ENCODE measurements at regions not wholly inside any gene's neighbourhood (a gene's known extent, or its start where the extent isn't known, plus 50 kb on each side); places are given as distances from the start of the nearest gene placed in this dataset.
"Not testable (repeated sequence)": the region's sequence is repeated elsewhere in the genome, so short reads cannot be mapped to it uniquely, and the experiment has no call there.

DNA sequence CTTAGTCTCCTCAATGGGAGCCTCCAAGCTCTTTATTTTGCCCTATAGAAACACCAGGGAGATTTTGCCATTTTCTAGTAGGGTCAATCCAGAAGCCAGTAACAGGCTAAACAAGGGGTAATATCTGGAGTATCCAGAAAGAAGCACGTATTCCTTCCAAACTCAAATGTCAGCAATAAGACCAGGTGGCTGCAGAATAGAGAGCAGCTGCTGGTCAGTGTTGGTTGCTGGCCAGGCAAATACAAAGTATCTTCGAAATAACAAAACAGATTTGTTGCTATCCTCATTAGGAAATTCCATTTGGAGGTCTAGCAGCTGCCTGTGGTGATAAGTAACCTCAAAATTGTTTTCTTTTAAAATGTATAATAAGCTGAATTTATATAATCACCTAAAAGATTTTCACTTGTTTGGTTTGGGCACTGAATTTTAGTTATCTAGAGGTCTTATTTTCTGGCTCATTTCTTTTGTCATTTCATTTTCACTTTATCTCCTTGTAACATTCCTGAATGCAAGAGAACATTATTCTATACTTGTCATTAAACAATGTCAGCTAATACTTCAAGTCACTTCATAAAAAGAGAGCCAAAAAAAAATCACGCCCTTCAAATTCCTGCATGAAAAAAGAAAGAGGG is 320.6 kb downstream of the DTHD1 start:
- Histone ChIP-seq H3K27me3 (no peaks in the 10 kb centered on the region), H3K4me1 (0 out of 2 replicates have a peak, but pooled peaks cover 7% of the 10 kb centered on the region), H3K4me3 (no peak overlapping the region), H3K36me3 (no peaks in the 10 kb centered on the region), H3K27ac (no peak overlapping the region), H3K9me3 (replicated peaks) (no peaks in the 10 kb centered on the region)
- peak in 1 of 2 experiments; percentile 12 for DNase-seq

DNA sequence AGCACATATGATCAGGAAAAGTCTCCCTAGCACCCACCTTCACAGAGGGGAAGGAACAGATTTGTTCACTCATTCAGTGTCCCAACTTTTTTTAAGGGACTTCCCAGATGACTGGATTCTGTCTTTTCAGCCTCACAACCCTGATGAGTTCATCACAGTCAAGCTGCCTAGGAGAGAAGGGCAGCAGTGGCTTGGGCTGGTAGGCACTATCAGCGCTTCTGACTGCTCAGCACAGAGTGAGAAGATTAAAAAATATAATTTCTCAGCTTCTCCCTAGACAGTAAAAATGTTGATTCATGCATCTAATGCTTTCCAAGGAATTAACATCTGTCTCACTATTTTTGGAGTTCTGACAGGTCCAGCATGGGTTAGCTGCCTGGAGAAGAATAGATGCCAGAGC is 328.2 kb downstream of the DTHD1 start:
- DNase-seq: no peak

DNA sequence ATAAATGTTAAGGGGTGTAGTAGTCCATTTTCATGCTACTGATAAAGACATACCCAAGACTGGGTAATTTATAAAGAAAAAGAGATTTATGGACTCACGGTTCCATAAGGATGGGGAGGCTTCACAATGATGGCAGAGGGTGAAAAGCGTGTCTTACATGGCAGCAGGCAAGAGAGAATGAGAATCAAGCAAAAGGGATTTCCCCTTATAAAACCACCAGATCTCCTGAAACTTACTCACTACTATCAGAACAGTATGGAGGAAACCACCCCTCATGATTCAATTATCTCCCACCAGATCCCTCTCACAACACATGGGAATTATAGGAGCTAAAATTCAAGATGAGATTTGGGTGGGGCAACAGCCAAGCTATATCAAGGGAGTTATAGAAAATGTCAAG is 329.2 kb downstream of the DTHD1 start:
- H3K4me1 ChIP-seq: no peaks in the 10 kb centered on the region
- no peaks in the 10 kb centered on the region for H3K36me3 ChIP-seq
- no peaks in the 10 kb centered on the region for H3K9me3 ChIP-seq (replicated peaks)
- no peaks in the 10 kb centered on the region for H3K27me3 ChIP-seq
- H3K27ac ChIP-seq: no peak overlapping the region
- H3K4me3 ChIP-seq: no peak overlapping the region
- no peak for DNase-seq

More for the DNA sequence above, 328.2 kb downstream of the DTHD1 start:
- H3K27me3 ChIP-seq: no peaks in the 10 kb centered on the region
- H3K27ac ChIP-seq: no peak overlapping the region
- no peaks in the 10 kb centered on the region for H3K9me3 ChIP-seq (replicated peaks)
- no peak overlapping the region for H3K4me3 ChIP-seq
- no peaks in the 10 kb centered on the region for H3K36me3 ChIP-seq
- no peaks in the 10 kb centered on the region for H3K4me1 ChIP-seq

DNA sequence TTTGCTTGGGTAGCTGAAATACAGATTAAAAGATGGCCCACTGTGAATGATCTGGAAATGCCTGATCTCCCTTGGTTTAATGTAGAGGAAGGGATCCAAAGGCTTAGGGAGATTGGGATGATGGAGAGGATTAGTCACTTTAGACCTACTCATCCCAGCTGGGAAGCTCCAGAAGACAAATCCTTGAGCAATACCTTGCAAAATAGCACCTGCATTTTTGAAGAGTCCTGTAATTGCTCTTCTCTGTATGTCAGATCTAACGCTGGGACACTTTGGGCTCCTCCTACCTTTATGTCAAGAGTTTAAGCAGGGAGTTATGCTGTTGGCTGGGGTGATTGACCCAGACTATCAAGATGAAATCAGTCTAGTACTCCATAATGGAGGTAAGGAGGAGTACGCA is 331.7 kb downstream of the DTHD1 start:
- not testable (repeated sequence) for DNase-seq; H3K4me1 ChIP-seq; H3K4me3 ChIP-seq; H3K27me3 ChIP-seq; H3K27ac ChIP-seq; H3K36me3 ChIP-seq; H3K9me3 ChIP-seq (replicated peaks)

DNA sequence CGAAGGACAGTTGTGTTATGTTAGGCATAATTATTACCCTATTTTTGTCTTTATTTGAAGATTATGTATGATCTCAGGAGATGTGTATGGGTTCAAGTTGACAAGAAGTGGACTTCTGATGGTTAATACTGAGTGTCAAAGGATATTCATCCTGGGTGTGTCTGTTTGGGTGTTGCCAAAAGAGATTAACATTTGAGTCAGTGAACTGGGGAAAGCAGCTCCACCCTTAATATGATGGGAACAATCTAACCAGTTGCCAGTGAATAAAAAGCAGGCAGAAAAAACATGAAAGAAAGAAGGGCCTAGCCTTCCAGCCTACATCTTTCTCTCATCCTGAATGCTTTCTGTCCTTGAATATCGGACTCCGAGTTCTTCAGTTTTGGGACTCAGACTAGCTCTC is 332.6 kb downstream of the DTHD1 start:
- no peak overlapping the region for H3K27ac ChIP-seq
- H3K4me3 ChIP-seq: no peak overlapping the region
- no peak for DNase-seq
- no peaks in the 10 kb centered on the region for H3K9me3 ChIP-seq (replicated peaks)
- H3K36me3 ChIP-seq: no peaks in the 10 kb centered on the region
- H3K27me3 ChIP-seq: no peaks in the 10 kb centered on the region
- no peaks in the 10 kb centered on the region for H3K4me1 ChIP-seq

DNA sequence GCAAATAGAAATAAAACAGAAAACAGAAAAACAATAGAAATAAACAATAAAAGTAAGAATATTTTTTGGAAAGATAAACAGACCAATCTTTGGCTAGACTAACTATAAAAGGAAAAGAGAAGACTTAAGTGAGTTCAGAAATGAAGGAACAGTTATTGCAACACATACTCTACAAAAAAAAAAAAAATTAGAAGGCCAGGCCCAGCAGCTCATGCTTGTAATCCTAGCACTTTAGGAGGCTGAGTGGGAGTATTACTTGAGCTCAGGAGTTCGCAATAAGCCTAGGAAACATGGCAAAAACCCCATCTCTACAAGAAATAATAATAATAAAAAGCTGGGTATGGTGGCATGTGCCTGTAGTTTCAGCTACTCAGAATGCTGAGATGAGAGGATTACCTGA is 336.7 kb downstream of the DTHD1 start:
- no peak overlapping the region for H3K4me3 ChIP-seq
- no peaks in the 10 kb centered on the region for H3K36me3 ChIP-seq
- no peaks in the 10 kb centered on the region for H3K27me3 ChIP-seq
- no peaks in the 10 kb centered on the region for H3K4me1 ChIP-seq
- no peak for DNase-seq
- H3K9me3 ChIP-seq (replicated peaks): no peaks in the 10 kb centered on the region
- no peak overlapping the region for H3K27ac ChIP-seq

DNA sequence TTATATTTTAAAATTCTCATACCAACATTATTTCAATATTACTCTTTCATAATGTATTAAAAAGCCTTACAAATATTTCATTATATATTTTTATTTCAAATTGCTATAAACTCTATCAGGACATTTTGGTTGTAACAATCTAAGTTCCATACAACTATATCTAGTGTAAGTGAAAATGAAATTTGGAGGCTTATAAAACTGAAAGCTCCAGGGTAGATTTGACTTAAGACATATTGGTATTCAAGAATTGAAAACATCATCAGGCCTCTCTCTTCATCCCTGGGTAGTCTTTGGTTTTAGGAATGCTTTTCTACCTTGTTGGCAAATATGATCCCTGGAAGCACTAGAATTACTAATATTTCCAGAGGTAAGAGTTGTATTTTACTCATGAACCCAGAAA is 342.6 kb downstream of the DTHD1 start:
- H3K9me3 ChIP-seq (replicated peaks): no peaks in the 10 kb centered on the region
- H3K4me3 ChIP-seq: no peak overlapping the region
- DNase-seq: no peak
- H3K4me1 ChIP-seq: no peaks in the 10 kb centered on the region
- no peak overlapping the region for H3K27ac ChIP-seq
- no peaks in the 10 kb centered on the region for H3K27me3 ChIP-seq
- H3K36me3 ChIP-seq: no peaks in the 10 kb centered on the region

DNA sequence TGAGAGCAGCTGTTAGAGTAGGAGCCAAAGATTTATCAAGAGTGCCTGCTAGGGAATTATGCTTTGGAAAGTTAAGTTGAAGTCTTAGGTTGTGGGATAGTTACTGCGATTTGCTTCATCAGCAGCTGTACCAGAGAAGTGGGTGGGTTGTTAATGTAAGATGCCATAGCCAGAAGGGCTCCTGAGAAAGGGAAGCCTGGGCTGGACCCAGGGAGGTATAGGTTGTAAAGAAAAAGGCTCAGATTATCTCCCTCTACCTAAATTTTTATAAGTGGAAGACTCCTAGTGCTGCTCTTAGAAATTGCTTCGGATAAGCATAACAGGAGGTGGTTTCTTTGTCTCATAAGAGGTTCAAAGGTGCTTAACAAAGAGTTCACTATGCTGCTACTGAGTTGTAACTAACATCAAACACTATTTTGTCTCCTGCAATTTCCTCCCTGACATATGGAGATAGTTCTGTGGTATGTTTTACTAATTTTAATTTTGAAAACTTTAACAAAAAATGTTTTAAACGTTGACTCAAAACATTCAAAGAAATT is 356.9 kb downstream of the DTHD1 start:
- no peaks in the 10 kb centered on the region for H3K27me3 ChIP-seq
- H3K4me3 ChIP-seq: no peak overlapping the region
- H3K36me3 ChIP-seq: no peaks in the 10 kb centered on the region
- no peaks in the 10 kb centered on the region for H3K4me1 ChIP-seq
- DNase-seq: peak in 1 of 2 experiments; percentile 5
- no peak overlapping the region for H3K27ac ChIP-seq
- no peaks in the 10 kb centered on the region for H3K9me3 ChIP-seq (replicated peaks)

DNA sequence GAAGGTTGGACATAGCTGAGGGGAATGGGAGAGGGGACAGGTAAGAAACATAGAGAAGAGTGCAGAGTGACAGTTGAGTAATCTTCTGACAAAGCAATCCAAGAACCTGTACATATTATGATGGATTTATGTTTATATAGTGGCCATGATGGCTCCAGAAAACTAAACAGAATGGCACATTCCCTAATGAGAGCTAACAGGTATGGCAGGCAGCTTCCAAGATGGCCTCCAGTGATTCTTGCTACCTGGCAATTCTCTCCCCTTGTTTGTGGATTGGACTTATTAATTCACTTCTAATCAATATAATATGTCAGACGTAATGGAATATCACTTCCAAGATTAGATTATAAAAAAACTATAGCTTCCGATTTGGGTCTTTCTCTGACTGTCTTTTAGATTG is 359.5 kb downstream of the DTHD1 start:
- H3K4me3 ChIP-seq: no peak overlapping the region
- H3K4me1 ChIP-seq: no peaks in the 10 kb centered on the region
- H3K9me3 ChIP-seq (replicated peaks): no peaks in the 10 kb centered on the region
- no peaks in the 10 kb centered on the region for H3K27me3 ChIP-seq
- no peaks in the 10 kb centered on the region for H3K36me3 ChIP-seq
- DNase-seq: no peak
- H3K27ac ChIP-seq: no peak overlapping the region

DNA sequence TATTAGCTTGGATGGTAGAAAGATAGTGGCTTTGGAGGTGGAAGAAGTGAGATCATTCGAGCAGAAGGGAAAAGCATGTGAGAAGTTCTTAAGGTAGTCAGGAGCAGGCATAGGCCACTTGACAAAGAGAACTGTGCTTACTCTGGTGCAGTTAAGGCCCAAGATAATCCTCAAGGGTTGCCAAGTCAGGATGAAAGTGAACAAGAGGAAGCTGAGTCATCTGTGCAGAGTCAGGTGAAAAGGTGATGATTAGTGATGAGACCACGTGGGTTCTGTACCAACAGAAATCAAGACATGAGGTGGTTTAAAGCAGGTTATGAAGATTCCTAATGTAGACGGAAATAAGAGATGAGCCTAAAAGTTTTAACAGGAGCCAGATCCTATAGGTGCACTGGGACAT is 369.8 kb downstream of the DTHD1 start:
- H3K4me1 ChIP-seq: no peaks in the 10 kb centered on the region
- H3K36me3 ChIP-seq: no peaks in the 10 kb centered on the region
- no peaks in the 10 kb centered on the region for H3K27me3 ChIP-seq
- DNase-seq: no peak
- H3K9me3 ChIP-seq (replicated peaks): no peaks in the 10 kb centered on the region
- H3K4me3 ChIP-seq: no peak overlapping the region
- H3K27ac ChIP-seq: no peak overlapping the region

DNA sequence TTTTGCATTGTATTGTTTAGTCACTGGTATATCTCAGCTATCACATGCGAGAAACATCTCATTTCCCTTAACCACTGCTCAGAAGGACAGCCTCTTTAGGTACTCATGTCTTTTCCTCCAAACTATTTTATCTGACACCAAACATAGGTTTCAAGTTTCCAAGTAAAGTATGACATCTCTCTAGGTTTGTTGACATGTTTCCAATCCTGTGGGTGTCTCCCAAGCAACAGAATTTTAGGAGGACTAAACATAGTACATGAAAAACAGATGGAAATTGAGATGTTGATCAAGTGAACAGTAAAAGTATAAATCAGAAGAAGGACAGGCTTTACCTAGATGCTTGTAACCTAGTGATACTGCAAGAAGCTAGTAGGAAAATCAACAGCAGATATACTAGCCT is 371.4 kb downstream of the DTHD1 start:
- Histone ChIP-seq H3K4me3 (no peak overlapping the region), H3K9me3 (replicated peaks) (no peaks in the 10 kb centered on the region), H3K27ac (no peak overlapping the region), H3K4me1 (no peaks in the 10 kb centered on the region), H3K36me3 (no peaks in the 10 kb centered on the region), H3K27me3 (no peaks in the 10 kb centered on the region)
- no peak for DNase-seq

DNA sequence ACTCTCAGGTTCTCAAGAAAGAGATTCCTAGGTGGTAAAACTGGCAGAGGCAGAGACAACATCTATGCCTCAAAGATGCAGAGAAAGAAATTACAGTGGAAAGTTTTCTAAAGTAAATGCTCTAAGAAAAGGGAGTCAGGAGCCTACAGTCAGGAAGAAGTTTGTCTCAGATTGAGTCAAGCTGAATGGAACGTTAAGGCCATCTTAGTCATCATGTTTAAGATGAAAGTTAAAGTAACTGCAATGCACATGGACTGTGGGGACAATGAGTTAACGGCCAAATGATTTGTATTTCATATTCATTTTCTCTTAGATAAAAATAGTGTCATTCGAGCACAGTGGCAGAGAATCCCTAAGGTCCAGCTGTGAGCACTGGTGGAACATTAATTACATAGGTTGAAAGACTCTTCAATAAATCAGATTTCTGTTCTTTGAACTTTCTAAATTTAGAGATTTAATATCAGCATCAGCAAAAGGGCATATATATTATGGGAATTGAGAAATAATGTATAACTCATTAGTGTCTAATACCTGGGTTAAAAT is 384.6 kb downstream of the DTHD1 start:
- no peaks in the 10 kb centered on the region for H3K4me1 ChIP-seq
- no peak overlapping the region for H3K27ac ChIP-seq
- H3K4me3 ChIP-seq: no peak overlapping the region
- H3K9me3 ChIP-seq (replicated peaks): no peaks in the 10 kb centered on the region
- no peaks in the 10 kb centered on the region for H3K36me3 ChIP-seq
- no peak for DNase-seq
- H3K27me3 ChIP-seq: no peaks in the 10 kb centered on the region

DNA sequence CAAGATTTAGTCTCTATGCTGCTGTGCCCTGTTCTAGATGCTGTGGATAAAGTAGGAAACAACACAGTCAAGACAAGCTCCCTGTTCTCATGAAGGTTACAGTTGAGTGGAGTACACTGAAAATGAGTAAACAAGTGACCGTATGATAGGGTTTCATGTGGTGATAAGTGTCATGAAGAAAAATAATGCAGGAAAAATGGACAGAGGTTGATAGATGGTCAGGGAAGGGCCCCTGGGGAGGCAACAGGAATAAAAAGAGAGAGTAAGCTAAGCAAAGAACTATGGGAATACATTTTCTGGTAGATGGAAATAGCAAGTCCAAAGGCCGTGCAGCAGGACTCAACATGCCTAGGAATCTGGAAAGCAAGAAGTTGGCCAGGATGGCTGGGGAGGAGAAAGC is 394.0 kb downstream of the DTHD1 start:
- DNase-seq: no peak
- Histone ChIP-seq H3K27me3 (no peaks in the 10 kb centered on the region), H3K36me3 (no peaks in the 10 kb centered on the region), H3K4me1 (peaks cover 10% of the 10 kb centered on the region), H3K9me3 (replicated peaks) (no peaks in the 10 kb centered on the region), H3K4me3 (no peak overlapping the region), H3K27ac (no peak overlapping the region)

DNA sequence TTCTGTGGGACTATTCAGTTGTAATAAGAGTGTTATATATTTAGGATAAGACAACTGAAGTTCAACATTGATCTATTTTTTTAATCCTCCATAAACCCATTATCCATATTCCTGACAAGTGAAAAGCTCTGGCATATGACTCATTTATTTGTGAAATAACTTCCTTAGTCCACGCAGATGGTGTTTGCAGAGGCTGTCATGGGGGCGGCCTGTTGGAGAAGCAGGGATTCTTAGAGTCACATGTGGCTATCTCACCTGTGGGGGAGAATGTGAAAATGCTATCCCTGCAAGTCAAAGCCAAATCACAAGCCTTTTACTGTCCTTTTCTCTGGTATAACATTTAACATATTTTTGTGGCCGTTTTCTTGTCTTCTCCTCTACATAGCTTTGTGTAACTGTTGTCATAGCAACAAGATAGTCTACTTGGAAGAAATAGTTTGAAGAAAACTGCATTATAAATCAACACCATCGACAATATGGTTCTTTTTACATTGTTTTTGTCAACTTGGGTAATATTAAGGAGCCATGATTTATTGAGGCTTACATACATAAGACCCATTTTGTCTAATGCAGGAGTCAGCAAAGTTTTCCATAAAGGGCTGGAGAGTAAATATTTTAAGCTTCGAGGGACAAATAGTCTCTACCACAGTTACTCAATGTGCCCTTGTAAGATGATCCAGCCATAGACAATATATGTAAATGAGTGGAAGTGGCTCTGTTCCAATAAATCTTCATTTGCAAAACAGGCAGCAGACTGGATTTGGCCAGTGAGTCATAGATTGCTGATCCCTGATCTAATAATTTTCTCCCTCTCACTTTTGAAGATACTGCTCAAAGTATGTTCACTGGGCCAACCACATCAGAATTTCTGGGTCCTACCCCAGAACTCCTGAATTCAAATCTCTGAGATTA is 395.0 kb downstream of the DTHD1 start:
- H3K36me3 ChIP-seq: no peaks in the 10 kb centered on the region
- H3K4me3 ChIP-seq: no peak overlapping the region
- no peak overlapping the region for H3K27ac ChIP-seq
- H3K9me3 ChIP-seq (replicated peaks): no peaks in the 10 kb centered on the region
- no peaks in the 10 kb centered on the region for H3K27me3 ChIP-seq
- DNase-seq: peak in 1 of 2 experiments; percentile 49
- H3K4me1 ChIP-seq: peaks cover 10% of the 10 kb centered on the region

DNA sequence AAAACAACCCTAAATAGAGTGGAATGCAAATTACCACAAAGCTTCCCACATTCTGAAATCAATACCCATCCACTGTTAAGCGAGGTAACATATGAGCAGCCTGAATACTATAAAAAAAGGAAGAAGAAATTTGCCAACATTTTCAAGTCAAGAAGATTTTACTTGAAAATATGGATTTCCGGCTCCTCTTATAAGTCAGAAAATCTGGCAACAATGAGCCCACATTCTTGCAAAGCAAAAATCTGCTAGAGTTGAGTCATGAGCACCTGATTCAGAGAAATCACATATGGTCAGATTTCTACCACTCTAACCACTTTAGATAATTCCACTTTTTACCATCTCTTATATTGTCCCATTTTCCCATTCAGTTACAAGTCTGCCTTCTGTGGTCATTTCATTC is 395.7 kb downstream of the DTHD1 start:
- peaks cover 10% of the 10 kb centered on the region for H3K4me1 ChIP-seq
- no peaks in the 10 kb centered on the region for H3K27me3 ChIP-seq

More for the DNA sequence above, 395.7 kb downstream of the DTHD1 start:
- no peaks in the 10 kb centered on the region for H3K36me3 ChIP-seq
- DNase-seq: no peak
- H3K4me3 ChIP-seq: no peak overlapping the region
- H3K9me3 ChIP-seq (replicated peaks): no peaks in the 10 kb centered on the region
- no peak overlapping the region for H3K27ac ChIP-seq
